ENCODE measurements at regions not wholly inside any gene's neighbourhood (a gene's known extent, or its start where the extent isn't known, plus 50 kb on each side); places are given as distances from the start of the nearest gene placed in this dataset.

- TF ChIP-seq POLR2AphosphoS5 (IDR thresholded peaks at IDR 0.05; ENCODE audit: low read depth, low read length), result no peak
- TF ChIP-seq POLR2A (IDR thresholded peaks at IDR 0.05; ENCODE audit: low read depth, low read length), result no peak
- no peak for TF ChIP-seq TAF1 (IDR thresholded peaks at IDR 0.05; ENCODE audit: borderline replicate concordance, low read depth, low read length)
Measured at GRCh38 chr10:44116474-44116873, 268.4 kb downstream of the CXCL12 start.

Data from GM12892 (cell line).